T-helper 2 cell treated with Interferon-gamma antibody and Interleukin-4, amounts not matched to agents 100 ng/mL and 5 ng/mL, for 36 hours (primary cell): ENCODE measurements at regions not wholly inside any gene's neighbourhood (a gene's known extent, or its start where the extent isn't known, plus 50 kb on each side); places are given as distances from the start of the nearest gene placed in this dataset.

ENCODE experiments used
- intact Hi-C: fragments of 100-400 bp; cut with micrococcal nuclease; formaldehyde crosslinking; loops from one replicate; pipeline ENCODE4 v1.15.1; 2023

GRCh38 chr17:69761767-69762321 lies 313.2 kb upstream of the KCNJ16 start:
- intact Hi-C loops = no loop called here

- intact Hi-C loops = no loop called here
These were observed 312.7 kb upstream of the KCNJ16 start for GRCh38 chr17:69762359-69762758.

- intact Hi-C loops = no loop called here
These were observed 312.3 kb upstream of the KCNJ16 start for GRCh38 chr17:69762766-69763165.

- intact Hi-C loops = no loop called here
These were observed 311.5 kb upstream of the KCNJ16 start for GRCh38 chr17:69763503-69763902.

- intact Hi-C loops = no loop called here
These were observed 310.9 kb upstream of the KCNJ16 start for GRCh38 chr17:69764146-69764545.

- intact Hi-C loops = no loop called here
These were observed 306.0 kb upstream of the KCNJ16 start for GRCh38 chr17:69769050-69769449.

- intact Hi-C loops = no loop called here
These were observed 301.9 kb upstream of the KCNJ16 start for GRCh38 chr17:69773081-69773480.

GRCh38 chr17:69779378-69780214 lies 295.4 kb upstream of the KCNJ16 start:
- intact Hi-C loops = no loop called here

- intact Hi-C loops = no loop called here
These were observed 291.2 kb upstream of the KCNJ16 start for GRCh38 chr17:69783865-69784264.

- intact Hi-C loops = no loop called here
These were observed 286.1 kb upstream of the KCNJ16 start for GRCh38 chr17:69788957-69789356.

GRCh38 chr17:69796078-69796477 lies 278.9 kb upstream of the KCNJ16 start:
- intact Hi-C loops = no loop called here

- intact Hi-C loops = no loop called here
These were observed 274.2 kb upstream of the KCNJ16 start for GRCh38 chr17:69800870-69801269.

GRCh38 chr17:69801368-69801767 lies 273.7 kb upstream of the KCNJ16 start:
- intact Hi-C loops = no loop called here

GRCh38 chr17:69802045-69802740 lies 272.8 kb upstream of the KCNJ16 start:
- intact Hi-C loops = no loop called here

- intact Hi-C loops = no loop called here
These were observed 265.7 kb upstream of the KCNJ16 start for GRCh38 chr17:69809331-69809730.

- intact Hi-C loops = no loop called here
These were observed 264.6 kb upstream of the KCNJ16 start for GRCh38 chr17:69810326-69810965.

GRCh38 chr17:69812240-69812837 lies 262.7 kb upstream of the KCNJ16 start:
- intact Hi-C loops = no loop called here

- intact Hi-C loops = no loop called here
These were observed 261.0 kb upstream of the KCNJ16 start for GRCh38 chr17:69814031-69814430.

GRCh38 chr17:69815406-69815805 lies 259.6 kb upstream of the KCNJ16 start:
- intact Hi-C loops = no loop called here

GRCh38 chr17:69818467-69818866 lies 256.6 kb upstream of the KCNJ16 start:
- intact Hi-C loops = no loop called here

- intact Hi-C loops = no loop called here
These were observed 255.5 kb upstream of the KCNJ16 start for GRCh38 chr17:69819316-69820087.
